ENCODE measurements at regions not wholly inside any gene's neighbourhood (a gene's known extent, or its start where the extent isn't known, plus 50 kb on each side); places are given as distances from the start of the nearest gene placed in this dataset.

GRCh38 chr4:43837171-43837570 lies 611.4 kb downstream of the KCTD8 start:
- H3K4me2 ChIP-seq (ENCODE audit: low read length): no peak overlapping the region
- H3K36me3 ChIP-seq (ENCODE audit: control insufficient read depth, insufficient read depth, low read length): no peaks in the 10 kb centered on the region
- H3K9me3 ChIP-seq (ENCODE audit: control insufficient read depth, low read length): no peaks in the 10 kb centered on the region
- no peak overlapping the region for H3K9ac ChIP-seq
- H3K79me2 ChIP-seq: no peaks in the 10 kb centered on the region
- no peaks in the 10 kb centered on the region for H3K27me3 ChIP-seq (ENCODE audit: control insufficient read depth, insufficient read depth, low read length)
- no peak overlapping the region for H3K4me3 ChIP-seq (ENCODE audit: low read depth, low read length)
- no peaks in the 10 kb centered on the region for H3K4me1 ChIP-seq
- TF ChIP-seq CTCF (IDR thresholded peaks at IDR 0.05): no peak
- no peak overlapping the region for H3K27ac ChIP-seq
- H2AFZ ChIP-seq: no peak overlapping the region

- H3K36me3 ChIP-seq (ENCODE audit: control insufficient read depth, insufficient read depth, low read length): no peaks in the 10 kb centered on the region
- no peak overlapping the region for H3K9ac ChIP-seq
- no peaks in the 10 kb centered on the region for H3K4me1 ChIP-seq
- no peak overlapping the region for H3K4me3 ChIP-seq (ENCODE audit: low read depth, low read length)
- H2AFZ ChIP-seq: no peak overlapping the region
- no peaks in the 10 kb centered on the region for H3K9me3 ChIP-seq (ENCODE audit: control insufficient read depth, low read length)
- no peak for TF ChIP-seq CTCF (IDR thresholded peaks at IDR 0.05)
- H3K27me3 ChIP-seq (ENCODE audit: control insufficient read depth, insufficient read depth, low read length): no peaks in the 10 kb centered on the region
- H3K27ac ChIP-seq: no peak overlapping the region
- no peak overlapping the region for H3K4me2 ChIP-seq (ENCODE audit: low read length)
- H3K79me2 ChIP-seq: no peaks in the 10 kb centered on the region
Observed at GRCh38 chr4:43837604-43838003, 611.0 kb downstream of the KCTD8 start.

GRCh38 chr4:43842594-43842993 lies 606.0 kb downstream of the KCTD8 start:
- Histone ChIP-seq H3K4me2 (ENCODE audit: low read length) (no peak overlapping the region), H3K4me3 (ENCODE audit: low read depth, low read length) (no peak overlapping the region), H2AFZ (no peak overlapping the region), H3K9me3 (ENCODE audit: control insufficient read depth, low read length) (no peaks in the 10 kb centered on the region), H3K27ac (no peak overlapping the region), H3K79me2 (no peaks in the 10 kb centered on the region), H3K4me1 (no peaks in the 10 kb centered on the region), H3K9ac (no peak overlapping the region), H3K27me3 (ENCODE audit: control insufficient read depth, insufficient read depth, low read length) (no peaks in the 10 kb centered on the region), H3K36me3 (ENCODE audit: control insufficient read depth, insufficient read depth, low read length) (no peaks in the 10 kb centered on the region)
- TF ChIP-seq CTCF (IDR thresholded peaks at IDR 0.05): no peak

- Histone ChIP-seq H3K9ac (no peak overlapping the region), H2AFZ (no peak overlapping the region), H3K27ac (no peak overlapping the region), H3K4me1 (no peaks in the 10 kb centered on the region), H3K9me3 (ENCODE audit: control insufficient read depth, low read length) (no peaks in the 10 kb centered on the region), H3K79me2 (no peaks in the 10 kb centered on the region), H3K4me2 (ENCODE audit: low read length) (no peak overlapping the region), H3K27me3 (ENCODE audit: control insufficient read depth, insufficient read depth, low read length) (no peaks in the 10 kb centered on the region), H3K36me3 (ENCODE audit: control insufficient read depth, insufficient read depth, low read length) (no peaks in the 10 kb centered on the region), H3K4me3 (ENCODE audit: low read depth, low read length) (no peak overlapping the region)
- no peak for TF ChIP-seq CTCF (IDR thresholded peaks at IDR 0.05)
Observed at GRCh38 chr4:43843501-43843900, 605.1 kb downstream of the KCTD8 start.

GRCh38 chr4:43846111-43846587 lies 602.5 kb downstream of the KCTD8 start:
- Histone ChIP-seq H3K9ac (no peak overlapping the region), H3K4me3 (ENCODE audit: low read depth, low read length) (no peak overlapping the region), H3K36me3 (ENCODE audit: control insufficient read depth, insufficient read depth, low read length) (no peaks in the 10 kb centered on the region), H3K4me2 (ENCODE audit: low read length) (no peak overlapping the region), H3K27ac (no peak overlapping the region), H2AFZ (no peak overlapping the region), H3K27me3 (ENCODE audit: control insufficient read depth, insufficient read depth, low read length) (no peaks in the 10 kb centered on the region), H3K79me2 (no peaks in the 10 kb centered on the region), H3K9me3 (ENCODE audit: control insufficient read depth, low read length) (no peaks in the 10 kb centered on the region), H3K4me1 (no peaks in the 10 kb centered on the region)
- no peak for TF ChIP-seq CTCF (IDR thresholded peaks at IDR 0.05)

All from parathyroid adenoma (tissue), 2 donors.